Nephron progenitor cell (in vitro differentiated cells): ENCODE measurements at regions not wholly inside any gene's neighbourhood (a gene's known extent, or its start where the extent isn't known, plus 50 kb on each side); places are given as distances from the start of the nearest gene placed in this dataset.

Experiments
- DNase-seq: peaks from one replicate; pipeline ENCODE4 v3.0.0; 2021
- H3K27ac Mint-ChIP-seq: 2 replicates; pipeline ENCODE4 v1.8.0; 2021; ENCODE audit warnings: mild to moderate bottlenecking, moderate library complexity, mixed read lengths
- H3K27me3 Mint-ChIP-seq: 2 replicates; pipeline ENCODE4 v1.8.0; 2021; ENCODE audit warnings: mild to moderate bottlenecking, low read depth, mixed read lengths; ENCODE audit not compliant: poor library complexity
- H3K36me3 Mint-ChIP-seq: 2 replicates; pipeline ENCODE4 v1.8.0; 2021; ENCODE audit warnings: low read depth, mixed read lengths
- H3K4me1 Mint-ChIP-seq: 2 replicates; pipeline ENCODE4 v1.8.0; 2021; ENCODE audit warnings: mixed read lengths
- H3K4me3 Mint-ChIP-seq: 2 replicates; pipeline ENCODE4 v1.8.0; 2021; ENCODE audit warnings: mild to moderate bottlenecking, moderate library complexity, mixed read lengths
- H3K9me3 Mint-ChIP-seq: 2 replicates; pipeline ENCODE4 v1.8.0; 2021; ENCODE audit warnings: mild to moderate bottlenecking, moderate library complexity, mixed read lengths
- CTCF ChIP-seq: fragments of 200-600 bp; sonication (generic); IDR thresholded peaks from 2 replicates; pipeline ENCODE4 v1.5.0; 2021; ENCODE audit warnings: antibody characterized with exemption

GRCh38 chr5:160991205-160991604 lies 139.2 kb upstream of the ATP10B start:
- TF ChIP-seq CTCF: no peak
- no peak overlapping the region for H3K27ac Mint-ChIP-seq
- H3K27me3 Mint-ChIP-seq: peaks cover 3% of the 10 kb centered on the region
- no peak overlapping the region for H3K4me3 Mint-ChIP-seq
- H3K36me3 Mint-ChIP-seq: no peaks in the 10 kb centered on the region
- no peaks in the 10 kb centered on the region for H3K4me1 Mint-ChIP-seq
- no peak for DNase-seq
- peaks cover 10% of the 10 kb centered on the region for H3K9me3 Mint-ChIP-seq

GRCh38 chr5:160979385-160979784 lies 127.4 kb upstream of the ATP10B start:
- Mint-ChIP-seq H3K4me3 (no peak overlapping the region), H3K36me3 (no peaks in the 10 kb centered on the region), H3K27me3 (no peaks in the 10 kb centered on the region), H3K4me1 (no peaks in the 10 kb centered on the region), H3K27ac (no peak overlapping the region), H3K9me3 (no peaks in the 10 kb centered on the region)
- TF ChIP-seq CTCF: no peak
- DNase-seq: no peak

- no peak for TF ChIP-seq CTCF
- Mint-ChIP-seq H3K9me3 (no peaks in the 10 kb centered on the region), H3K4me3 (no peak overlapping the region), H3K36me3 (no peaks in the 10 kb centered on the region), H3K27ac (no peak overlapping the region), H3K27me3 (no peaks in the 10 kb centered on the region), H3K4me1 (no peaks in the 10 kb centered on the region)
- DNase-seq: no peak
Measured at GRCh38 chr5:160978944-160979343, 126.9 kb upstream of the ATP10B start.

- Mint-ChIP-seq H3K4me3 (no peak overlapping the region), H3K27me3 (no peaks in the 10 kb centered on the region), H3K27ac (no peak overlapping the region), H3K36me3 (no peaks in the 10 kb centered on the region), H3K9me3 (no peaks in the 10 kb centered on the region), H3K4me1 (no peaks in the 10 kb centered on the region)
- DNase-seq: no peak
- no peak for TF ChIP-seq CTCF
Measured at GRCh38 chr5:160976181-160976580, 124.2 kb upstream of the ATP10B start.

GRCh38 chr5:160970605-160971191 lies 118.7 kb upstream of the ATP10B start:
- Mint-ChIP-seq H3K27ac (no peak overlapping the region), H3K4me1 (peaks cover 16% of the 10 kb centered on the region), H3K9me3 (no peaks in the 10 kb centered on the region), H3K27me3 (no peaks in the 10 kb centered on the region), H3K36me3 (no peaks in the 10 kb centered on the region), H3K4me3 (no peak overlapping the region)
- no peak for DNase-seq
- TF ChIP-seq CTCF: peak; percentile 50

- H3K27ac Mint-ChIP-seq: no peak overlapping the region
- H3K36me3 Mint-ChIP-seq: no peaks in the 10 kb centered on the region
- H3K4me3 Mint-ChIP-seq: no peak overlapping the region
- DNase-seq: no peak
- no peaks in the 10 kb centered on the region for H3K27me3 Mint-ChIP-seq
- no peak for TF ChIP-seq CTCF
- peaks cover 16% of the 10 kb centered on the region for H3K4me1 Mint-ChIP-seq
- H3K9me3 Mint-ChIP-seq: no peaks in the 10 kb centered on the region
Measured at GRCh38 chr5:160969645-160970044, 117.6 kb upstream of the ATP10B start.
